Muscle of arm (tissue), 1 donor: ENCODE measurements at regions not wholly inside any gene's neighbourhood (a gene's known extent, or its start where the extent isn't known, plus 50 kb on each side); places are given as distances from the start of the nearest gene placed in this dataset.
"Not testable (repeated sequence)": the region's sequence is repeated elsewhere in the genome, so short reads cannot be mapped to it uniquely, and the experiment has no call there.

Source experiments
- DNase-seq: peaks from one replicate; pipeline ENCODE4 v3.0.0-alpha.2; 2013

DNA sequence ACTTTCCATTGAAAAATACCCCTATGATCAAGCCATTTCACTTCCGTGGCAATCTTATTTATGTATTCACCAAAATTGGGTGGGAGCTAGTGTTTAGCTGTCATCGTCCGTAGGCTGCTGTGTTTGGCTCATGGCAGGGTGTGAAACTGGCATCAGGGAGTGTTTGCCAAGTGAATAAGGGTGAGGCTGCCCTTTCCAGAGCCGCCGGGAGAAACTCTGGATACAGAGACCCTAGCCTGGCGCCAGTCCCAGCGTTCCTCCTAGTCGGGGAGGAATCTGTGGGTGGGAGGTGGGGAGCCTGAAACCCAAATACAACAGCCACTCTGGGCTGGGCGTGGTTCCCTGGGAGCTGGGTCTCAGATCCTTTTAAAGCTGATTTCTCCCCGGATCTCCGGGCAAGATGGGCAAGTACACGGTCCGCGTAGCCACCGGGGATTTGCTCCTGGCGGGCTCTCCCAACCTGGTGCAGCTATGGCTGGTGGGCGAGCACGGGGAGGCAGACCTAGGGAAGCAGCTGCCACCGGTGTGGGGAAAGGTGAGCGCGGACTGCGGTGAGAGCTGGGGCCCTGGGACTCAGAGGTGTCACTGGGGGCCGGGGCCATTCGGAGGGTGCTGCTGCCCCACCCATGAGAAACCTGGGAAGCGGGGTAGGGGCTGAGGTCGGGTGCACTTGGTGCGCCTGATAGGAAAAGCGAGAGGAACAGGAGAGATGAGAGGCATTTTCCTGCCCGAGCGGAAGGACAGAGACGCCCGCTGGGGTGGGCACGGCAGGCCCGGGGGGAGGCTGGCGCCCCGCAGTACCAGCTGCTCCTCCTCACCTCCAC lies 62.1 kb upstream of the TEKT1 start:
- DNase-seq, result no peak

DNA sequence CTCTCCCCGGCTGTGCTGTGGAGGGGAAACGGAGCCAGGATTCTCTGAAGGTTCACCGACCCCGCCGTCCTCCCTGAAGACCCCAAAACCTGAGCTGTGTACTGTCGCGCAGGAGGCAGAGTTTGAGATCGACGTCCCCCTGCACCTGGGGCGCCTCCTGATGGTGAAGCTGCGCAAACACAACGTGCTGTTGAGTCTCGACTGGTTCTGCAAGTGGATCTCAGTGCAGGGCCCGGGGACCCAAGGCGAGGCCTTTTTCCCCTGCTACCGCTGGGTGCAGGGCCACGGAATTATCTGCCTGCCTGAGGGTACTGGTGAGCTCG lies 62.6 kb upstream of the TEKT1 start:
- peak; percentile 12 for DNase-seq

DNA sequence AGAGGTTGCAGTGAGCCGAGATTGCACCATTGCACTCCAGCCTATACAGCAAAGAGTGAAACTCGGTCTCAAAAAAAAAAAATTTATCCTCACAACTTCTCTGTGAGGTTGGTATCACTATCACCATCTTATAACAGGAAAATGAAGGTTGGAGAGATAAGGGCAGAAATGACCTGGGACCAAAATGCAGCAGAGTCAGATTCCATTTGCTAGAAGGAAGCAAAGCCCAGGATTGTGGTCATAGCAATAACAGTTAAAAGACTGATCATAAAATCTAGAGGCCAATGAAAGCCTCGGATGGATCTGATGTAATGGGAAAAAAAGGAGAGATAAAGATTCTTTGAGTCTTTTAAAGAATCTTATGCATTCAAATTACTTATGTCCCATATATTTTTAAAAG lies 69.6 kb upstream of the TEKT1 start:
- no peak for DNase-seq

DNA sequence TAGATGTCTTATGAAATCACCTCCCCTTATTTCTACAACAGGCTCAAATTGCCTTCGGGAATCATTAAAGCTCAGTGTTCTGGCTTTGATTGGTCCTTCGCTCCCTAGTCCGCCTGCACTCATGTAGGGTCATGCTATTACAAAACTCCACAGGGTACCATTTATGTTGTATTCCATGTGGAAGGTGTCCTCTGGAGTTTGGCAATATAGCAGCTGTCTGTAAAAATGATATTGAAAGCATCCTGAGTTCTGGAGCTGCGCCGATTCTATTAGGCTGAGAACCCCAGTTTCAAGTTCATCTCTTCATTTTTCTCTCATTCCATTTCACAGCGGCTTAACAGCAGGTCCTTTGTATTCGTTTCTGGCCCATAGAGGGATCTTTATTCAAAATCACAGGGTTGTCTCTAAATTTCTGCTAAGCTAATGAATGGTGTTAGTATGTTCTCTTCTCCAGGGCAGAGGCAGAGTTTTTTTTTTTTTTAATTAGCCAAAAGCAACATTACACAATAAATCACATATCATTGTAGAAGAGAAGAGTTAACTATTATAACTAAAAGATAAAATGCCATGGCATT lies 71.9 kb upstream of the TEKT1 start:
- no peak for DNase-seq

DNA sequence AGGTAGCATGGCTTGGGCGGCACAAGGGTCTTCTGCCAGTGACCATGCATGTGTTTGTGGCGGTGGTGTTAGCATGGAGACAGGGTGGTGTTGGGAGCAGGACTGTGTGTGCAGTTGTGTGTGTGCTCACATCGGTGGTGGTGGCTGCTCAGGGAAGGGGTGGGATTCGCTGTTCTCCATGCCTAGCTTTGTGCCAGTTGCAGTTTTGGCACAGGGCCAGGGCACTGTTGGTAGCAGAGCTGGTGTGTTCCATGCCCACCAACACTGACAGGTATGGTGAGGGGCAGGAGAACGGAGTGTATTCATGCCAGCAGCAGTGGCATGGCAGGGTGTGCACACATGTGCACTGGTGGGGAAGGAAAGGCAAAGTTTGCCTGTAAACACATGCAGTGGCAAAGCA lies 77.3 kb upstream of the TEKT1 start:
- DNase-seq, result no peak

DNA sequence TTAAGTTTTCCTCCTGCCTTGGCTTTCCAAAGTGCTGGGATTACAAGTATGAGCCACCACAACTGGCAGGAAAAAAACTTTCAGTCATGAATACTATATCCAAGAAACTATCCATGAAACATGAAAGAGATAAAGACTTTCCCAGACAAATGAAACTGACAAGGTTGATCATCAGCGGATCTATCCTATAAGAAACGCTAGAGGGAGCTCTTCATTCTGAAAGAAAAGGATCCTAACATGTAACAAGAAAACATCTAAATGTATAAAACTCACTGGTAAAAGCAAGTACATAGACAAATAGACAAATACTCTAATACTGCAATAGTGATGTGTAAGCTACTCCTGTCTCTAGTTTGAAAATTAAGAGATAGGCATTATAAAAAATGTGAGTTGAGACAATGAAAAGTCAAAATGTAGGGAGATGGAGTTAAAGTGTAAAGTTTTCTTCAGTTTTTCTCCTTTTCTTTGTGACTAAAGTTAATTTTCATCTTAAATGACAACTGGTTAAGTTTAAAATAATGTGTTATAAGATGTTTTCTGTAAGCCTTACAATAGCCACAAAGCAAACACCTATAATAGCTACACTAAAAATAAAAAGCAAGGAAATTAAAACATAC lies 79.6 kb upstream of the TEKT1 start:
- peak; percentile 15 for DNase-seq

DNA sequence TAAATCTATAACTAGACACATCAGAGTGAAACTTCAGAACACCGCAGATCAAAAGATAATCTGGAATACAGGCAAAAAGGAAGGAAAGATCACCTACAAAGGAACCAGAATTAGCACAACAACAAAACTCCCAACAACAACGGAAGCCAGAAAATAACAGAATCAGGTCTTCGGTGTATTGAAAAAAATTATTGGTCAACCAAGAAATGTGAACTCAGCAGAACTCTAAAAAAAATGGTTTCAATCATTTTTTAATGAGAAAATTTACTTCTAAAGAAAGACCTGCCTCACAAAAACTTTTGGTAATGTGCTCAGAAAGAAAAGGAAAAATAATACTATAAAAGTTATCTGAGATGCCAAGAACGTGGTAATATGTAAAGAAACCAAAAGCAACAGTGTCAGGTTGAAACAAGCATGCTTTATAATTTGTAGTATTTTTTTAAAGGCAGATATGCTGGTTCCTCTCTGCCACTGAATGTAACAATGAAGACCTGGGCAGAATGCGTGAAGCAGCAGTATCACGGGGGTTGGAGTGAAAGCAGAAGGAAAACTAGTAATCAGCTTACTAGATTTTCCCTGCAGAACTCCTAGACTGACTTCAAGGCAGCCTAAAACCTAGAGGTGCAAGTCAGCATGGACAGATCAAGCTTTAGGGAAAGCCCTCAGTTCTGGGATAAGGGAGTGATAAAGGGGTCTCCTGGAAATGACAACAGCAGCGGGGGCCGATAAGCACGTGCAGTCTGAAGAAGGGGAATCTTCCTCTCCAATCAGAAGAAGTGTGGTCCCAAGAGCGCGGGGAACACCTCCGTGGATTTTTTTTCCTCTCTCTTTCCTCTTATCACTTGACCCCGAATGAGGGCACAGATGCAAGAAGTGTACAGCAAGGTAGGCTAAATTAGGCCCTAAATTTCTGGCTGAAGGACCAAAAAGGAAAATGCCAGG lies 80.9 kb upstream of the TEKT1 start:
- no peak for DNase-seq

DNA sequence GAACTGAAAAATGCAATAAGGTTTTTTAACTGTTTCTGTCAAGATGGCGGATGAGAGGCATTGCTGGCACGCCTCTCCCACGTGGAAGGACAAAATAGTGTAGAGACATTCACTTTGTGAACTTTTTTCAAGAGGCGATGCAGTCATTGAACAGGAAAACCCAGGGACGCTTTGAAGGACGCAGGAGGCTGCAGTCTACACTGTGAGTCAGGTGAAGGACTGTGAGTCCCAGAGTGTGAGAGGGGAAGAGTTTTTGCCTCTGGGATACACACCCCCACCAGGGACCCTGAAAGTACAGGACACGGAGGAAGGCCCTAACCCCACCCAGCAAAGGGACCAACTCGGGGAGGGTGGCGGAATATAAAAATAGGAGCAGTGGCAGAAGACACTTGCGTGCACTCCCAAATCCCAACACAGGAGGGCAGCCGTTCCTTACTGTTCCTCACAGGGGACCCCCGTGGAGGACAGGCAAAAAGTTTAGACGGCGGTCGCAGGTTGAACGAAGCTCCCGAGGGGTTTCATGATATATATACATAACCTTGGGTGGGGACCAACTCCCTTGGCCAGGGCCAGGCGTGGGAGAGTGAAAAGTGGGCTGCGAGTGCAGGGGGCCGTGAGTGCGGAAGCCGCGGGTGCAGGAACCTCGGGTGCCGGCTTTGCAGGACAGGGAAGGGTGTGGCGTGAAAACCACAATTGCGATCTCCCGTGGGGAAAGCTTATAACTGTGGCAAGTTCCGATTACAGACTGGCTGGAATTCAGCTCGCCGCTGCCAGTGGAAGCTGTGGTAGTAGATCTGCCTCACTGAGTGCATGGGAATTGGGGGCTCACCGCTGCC lies 82.0 kb upstream of the ALOX12 start:
- DNase-seq, result peak; percentile 54

DNA sequence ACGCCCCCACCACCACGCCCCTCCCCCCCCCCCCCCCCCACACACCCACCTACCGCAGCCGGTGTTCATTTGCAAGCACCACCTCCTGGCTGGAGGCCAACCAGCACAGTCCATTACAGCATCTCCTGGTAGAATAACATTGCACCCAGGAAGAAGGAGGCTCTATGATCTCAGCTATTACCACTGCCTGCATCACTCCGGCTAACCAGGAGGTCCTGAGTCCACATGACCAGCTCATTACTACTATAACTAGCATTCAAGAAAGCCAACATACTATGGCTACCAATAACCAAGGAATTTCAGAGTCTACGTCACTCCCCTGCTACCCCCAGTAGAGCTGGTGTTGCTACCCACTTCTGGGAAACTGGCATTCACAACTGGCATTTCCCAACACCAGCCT lies 81.1 kb upstream of the ALOX12 start:
- DNase-seq, result no peak

DNA sequence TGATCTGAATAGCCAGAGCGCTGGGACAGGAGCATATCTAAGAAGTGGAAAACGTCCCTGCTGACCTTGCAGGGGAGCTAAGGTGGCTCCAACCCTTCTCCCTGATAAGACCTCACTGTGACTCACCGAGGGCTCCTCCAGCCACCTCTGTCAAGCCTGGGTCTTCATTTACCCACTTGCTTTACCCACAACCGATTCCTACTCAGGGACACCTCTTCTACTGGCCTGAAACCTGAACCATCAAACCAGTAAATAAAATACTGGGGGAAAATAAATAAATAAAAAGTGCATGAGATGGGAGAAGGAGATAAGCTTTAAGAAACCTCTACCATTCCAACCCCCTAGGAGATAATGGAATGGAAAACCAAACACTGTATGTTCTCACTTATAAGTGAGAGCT lies 80.2 kb upstream of the ALOX12 start:
- DNase-seq, result no peak

DNA sequence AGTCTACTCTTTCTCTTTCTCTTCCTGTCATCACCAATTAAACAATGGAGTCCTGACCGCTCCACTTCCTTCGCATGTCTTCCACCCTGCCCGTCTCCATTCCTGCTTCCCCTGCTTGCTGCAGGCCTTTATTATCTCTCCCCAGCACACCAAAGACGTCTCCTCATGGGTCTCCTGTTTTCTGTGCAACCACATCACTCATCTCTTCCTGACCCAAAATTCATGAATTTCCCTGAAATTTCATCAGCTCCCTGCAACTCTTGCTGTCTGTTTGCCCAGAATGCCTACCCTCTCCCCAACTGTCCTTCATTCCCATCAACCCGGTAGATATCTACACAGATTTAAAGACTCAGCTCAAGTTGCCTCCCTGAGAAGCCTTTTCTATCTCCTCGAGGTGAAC lies 76.7 kb upstream of the ALOX12 start:
- no peak for DNase-seq

DNA sequence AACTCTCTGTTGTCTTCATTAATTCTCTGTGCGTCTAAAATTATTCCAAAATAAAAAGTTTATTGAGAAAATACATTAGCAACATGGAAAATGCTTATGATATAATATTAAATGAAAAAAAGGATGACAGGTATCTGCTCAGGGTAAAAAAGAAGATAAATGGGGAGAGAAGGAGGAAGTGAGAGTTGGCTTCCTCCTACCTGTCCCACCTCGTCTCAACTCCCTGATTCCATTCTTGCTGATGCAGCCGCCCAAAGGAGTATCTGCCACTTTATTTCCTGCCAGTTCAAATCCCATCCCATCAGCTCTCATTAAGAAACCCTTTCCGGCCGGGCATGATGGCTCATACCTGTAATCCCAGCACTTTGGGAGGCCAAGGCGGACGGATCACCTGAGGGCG lies 72.5 kb upstream of the ALOX12 start:
- no peak for DNase-seq

DNA sequence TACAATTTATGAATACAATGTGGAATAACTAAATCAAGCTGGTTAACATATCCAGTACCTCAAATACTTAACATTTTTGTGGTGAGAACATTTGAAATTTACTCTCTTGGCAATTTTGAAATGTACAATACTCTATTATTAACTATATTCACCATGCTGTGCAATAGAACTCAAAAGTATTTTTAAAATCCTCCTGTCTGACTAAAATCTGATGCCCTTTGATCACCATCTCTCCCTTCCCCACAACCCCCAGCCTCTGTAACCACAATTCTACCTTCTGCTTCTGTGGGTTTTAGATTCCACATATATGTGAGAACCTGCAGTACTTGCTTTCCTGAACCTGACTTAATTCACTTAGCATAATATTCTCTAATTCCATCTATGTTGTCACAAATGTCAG lies 71.6 kb upstream of the ALOX12 start:
- no peak for DNase-seq

DNA sequence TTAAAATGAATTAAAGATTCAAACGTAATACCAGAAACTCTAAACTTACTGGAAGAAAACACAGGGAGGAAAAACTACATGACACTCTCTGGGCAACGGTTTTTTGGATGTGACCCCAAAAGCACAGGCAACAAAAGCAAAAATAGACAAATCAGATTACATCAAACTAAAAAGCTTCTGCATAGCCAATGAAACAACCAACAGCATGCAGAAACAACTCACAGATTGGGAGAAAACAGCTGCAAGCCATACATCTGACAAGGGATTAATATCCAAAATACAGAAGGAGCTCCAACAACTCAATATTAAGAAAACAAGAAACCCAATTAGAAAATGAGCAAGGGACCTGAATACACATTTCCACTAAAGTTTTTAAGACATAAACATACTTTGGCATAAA lies 69.2 kb upstream of the ALOX12 start:
- DNase-seq, result no peak

DNA sequence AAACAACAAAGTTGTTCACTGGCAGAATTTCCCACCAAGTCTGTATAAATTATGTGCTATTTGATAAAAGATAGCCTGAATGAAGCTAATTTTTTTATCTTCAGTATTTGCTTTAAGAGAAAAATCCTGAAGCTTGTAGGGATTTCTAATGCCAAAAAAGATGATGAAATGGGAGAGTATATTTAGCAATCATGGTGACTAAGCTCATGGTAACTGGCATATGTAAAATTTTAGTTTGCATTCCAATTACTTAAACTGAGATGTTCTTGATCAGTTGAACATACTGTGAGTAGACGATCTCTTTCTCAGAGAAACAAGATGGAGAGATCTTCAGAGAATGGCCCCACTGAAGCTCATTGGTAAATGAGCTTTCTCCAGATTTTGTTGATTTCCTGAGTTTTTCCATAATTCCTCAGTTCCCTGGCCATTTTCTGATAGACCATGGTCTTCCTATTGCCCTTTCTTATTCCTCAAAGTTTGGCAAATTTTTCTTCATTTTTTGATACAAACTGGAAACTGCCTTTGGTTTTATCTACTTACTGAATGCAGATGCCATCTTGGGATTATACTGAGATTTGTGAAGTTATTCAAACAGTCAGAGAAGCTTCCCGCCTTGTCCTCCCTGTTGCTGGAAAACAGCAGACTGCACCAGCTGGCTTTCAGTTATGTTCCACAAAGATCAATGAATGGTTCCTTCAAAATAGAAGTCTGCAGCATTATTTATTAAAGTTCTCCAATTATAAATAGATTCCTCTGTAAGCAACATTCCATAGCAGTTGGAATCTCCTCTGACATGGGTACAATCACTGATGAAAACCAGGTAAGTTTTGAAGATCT lies 68.3 kb upstream of the ALOX12 start:
- DNase-seq, result no peak

DNA sequence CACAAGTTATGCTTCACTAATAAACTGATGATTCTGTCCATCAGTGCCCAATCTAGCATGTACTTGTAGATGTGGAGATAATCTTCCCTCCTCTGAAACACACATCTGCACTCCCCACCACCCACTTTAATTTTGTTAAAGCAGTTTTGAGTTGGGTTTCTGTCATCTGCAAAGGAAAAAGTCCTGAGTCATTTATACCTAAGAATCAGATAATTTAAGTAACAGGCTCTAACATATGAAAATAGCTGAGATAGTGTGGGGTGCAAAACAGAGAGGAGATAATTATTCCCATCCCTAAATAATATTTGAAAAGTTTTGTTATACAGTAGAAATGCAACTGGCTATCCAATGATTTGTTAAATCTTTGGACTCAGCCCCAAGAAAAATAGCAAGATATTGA lies 67.7 kb upstream of the ALOX12 start:
- no peak for DNase-seq

DNA sequence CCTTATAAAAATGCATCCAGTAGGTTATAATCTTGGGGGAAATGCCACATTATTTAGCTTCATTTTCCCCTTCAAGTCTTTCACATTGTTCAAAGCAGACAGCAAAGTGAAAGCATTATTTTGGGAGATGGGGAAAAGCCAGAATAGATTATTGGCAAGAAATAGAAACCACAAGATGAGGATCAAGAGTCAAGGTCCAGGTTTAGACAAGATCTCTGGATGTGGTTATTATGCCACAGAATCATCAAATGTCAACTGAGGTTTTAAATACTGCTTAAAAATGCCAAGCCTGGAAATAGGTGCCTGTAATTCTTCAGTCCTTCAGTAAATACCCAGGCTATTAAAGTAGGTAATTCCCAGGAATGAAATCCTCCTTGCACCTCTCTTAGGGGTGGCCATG lies 65.1 kb upstream of the ALOX12 start:
- no peak for DNase-seq

DNA sequence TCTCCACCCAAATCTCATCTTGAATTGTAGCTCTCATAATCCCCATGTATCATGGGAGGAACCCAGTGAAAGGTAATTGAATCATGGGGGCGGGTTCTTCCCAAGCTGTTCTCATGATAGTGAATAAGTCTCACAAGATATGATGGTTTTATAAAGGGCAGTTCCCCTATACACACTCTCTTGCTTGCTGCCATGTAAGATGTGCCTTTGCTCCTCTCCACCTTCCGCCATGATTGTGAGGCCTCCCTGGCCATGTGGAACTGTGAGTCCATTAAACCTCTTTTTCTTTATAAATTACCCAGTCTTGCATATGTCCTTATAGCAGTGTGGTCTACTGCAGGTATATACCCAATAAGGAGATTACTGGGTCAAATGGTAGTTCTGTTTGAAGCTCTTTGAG lies 61.3 kb upstream of the ALOX12 start:
- not testable (repeated sequence) for DNase-seq

DNA sequence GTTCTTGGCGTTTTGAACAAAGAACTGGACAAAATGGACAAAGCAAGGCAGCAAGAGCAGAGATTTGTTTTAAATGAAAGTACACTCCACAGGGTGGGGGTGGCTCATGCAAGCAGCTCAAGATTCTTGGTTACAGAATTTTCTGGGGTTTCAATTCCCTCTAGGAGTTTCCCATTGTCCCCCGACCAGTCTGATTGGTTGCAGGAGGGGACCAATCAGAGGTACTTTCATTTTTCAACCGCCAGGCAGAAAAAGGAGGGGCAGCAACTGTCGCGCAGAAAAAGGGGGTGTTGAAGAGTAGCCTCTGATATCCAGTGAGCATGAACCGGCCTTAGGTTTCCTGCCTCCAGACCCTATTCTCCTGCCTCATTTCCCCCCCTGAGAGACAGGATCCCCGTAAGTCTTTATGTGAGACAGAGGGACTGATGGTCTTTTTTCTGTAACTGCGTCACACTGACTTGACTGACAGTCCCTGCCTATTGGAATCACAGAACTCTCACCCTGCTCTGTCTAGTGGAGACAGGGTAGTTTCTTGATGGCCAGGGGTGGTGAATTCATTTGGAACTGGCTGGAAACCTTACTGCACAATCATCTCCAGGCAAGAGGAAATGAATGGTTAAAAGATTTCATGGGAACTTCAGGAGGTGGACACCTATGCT lies 59.4 kb upstream of the ALOX12 start:
- peak; percentile 15 for DNase-seq

DNA sequence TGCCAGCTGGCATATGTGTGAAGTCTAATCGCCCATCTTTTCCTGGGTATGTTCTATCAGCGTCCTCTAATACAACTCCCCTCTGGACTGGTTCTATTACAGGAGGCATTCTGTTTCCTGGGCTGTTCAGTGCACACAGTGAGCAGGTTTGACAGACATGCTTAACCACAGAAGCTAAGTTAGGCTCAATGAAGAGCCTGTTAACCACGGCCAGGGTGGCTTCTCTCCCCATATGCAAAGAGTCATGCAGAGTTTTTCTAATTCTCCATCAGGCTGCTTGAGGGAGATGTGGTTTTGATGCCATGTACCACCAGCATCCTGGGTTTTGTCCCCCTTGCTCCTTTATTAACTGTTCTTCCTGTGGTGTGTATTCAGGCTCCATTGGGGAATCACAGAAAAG lies 57.2 kb upstream of the ALOX12 start:
- no peak for DNase-seq
